HFF-Myc (cell line): ENCODE measurements at regions not wholly inside any gene's neighbourhood (a gene's known extent, or its start where the extent isn't known, plus 50 kb on each side); places are given as distances from the start of the nearest gene placed in this dataset.

Source experiments
- DNase-seq: peaks from one replicate; pipeline ENCODE4 v3.0.0-alpha.2; 2011; ENCODE audit warnings: low read depth; ENCODE audit errors: extremely low read depth
- H3K4me3 ChIP-seq: replicated peaks from 2 replicates; pipeline ENCODE4 v1.5.1; 2011; ENCODE audit warnings: low read depth, mild to moderate bottlenecking, control low read depth, low read length
- TF ChIP-seq, protein P1 (sequence below): IDR thresholded peaks from 2 replicates; pipeline ENCODE4 v1.5.1; 2012; ENCODE audit warnings: mild to moderate bottlenecking, low read depth, low read length, control low read depth; ENCODE audit errors: missing control alignments

DNA sequence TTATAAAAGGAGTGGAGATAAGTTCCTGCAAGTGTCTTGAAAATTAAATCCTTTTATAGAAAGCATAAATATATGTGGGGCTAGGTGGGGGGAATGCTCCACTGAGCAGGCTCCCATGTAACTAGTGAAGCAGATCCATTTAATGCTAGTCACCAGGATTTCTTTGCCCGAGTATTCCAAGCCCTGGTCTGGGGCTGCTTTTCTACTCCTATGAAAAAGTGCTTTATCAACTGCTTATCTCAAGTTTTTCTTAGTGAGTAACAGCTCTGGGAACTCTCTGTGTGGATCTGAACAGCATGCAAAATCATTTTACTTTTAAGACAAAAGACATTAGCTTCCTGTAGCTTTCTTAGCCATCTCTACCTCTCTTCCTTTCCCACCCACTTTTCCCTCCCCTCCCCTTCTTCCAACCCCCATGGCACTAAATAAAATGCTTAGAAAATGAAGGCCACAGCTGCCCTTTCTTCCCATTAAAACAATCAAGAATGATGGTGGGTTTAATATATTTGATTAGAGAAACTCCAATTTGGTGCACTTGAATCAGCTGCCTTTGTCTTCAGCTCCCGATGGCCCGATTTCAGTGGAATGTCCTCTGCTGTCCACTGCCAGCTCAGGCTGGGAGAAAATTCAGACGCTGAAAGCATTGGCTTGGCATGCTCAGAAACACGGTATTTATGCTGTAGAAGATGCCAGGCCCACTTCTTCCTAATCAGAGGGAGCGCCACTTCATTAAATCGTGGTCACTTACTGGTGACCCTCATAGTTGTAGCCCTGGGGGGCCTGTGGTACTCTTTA, 475.1 kb downstream of the FOXO1 start:
- no peak overlapping the region for H3K4me3 ChIP-seq
- no peak for DNase-seq
- TF ChIP-seq, protein P1, sequence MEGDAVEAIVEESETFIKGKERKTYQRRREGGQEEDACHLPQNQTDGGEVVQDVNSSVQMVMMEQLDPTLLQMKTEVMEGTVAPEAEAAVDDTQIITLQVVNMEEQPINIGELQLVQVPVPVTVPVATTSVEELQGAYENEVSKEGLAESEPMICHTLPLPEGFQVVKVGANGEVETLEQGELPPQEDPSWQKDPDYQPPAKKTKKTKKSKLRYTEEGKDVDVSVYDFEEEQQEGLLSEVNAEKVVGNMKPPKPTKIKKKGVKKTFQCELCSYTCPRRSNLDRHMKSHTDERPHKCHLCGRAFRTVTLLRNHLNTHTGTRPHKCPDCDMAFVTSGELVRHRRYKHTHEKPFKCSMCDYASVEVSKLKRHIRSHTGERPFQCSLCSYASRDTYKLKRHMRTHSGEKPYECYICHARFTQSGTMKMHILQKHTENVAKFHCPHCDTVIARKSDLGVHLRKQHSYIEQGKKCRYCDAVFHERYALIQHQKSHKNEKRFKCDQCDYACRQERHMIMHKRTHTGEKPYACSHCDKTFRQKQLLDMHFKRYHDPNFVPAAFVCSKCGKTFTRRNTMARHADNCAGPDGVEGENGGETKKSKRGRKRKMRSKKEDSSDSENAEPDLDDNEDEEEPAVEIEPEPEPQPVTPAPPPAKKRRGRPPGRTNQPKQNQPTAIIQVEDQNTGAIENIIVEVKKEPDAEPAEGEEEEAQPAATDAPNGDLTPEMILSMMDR, result no peak

DNA sequence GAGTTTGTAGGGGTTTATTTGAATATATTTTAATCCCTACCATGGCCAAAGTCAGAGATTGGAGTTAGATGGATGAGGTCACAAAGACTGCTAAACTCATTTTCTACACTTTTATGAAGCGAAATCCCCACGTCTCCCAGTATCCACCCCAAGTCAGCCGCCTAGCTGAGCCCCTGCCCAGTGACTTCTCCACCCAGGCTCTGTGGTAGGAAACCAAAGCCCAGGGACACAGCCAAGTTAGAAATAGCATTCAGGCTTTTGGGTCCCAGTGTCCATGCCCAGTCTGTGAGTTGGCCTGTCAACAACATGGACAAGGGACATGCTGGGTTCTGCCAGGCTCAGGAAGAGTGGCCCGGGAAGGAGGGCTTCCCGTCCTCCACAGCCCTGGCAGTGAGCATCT, 474.0 kb downstream of the FOXO1 start:
- H3K4me3 ChIP-seq, result no peak overlapping the region
- TF ChIP-seq, protein P1, result no peak
- no peak for DNase-seq

DNA sequence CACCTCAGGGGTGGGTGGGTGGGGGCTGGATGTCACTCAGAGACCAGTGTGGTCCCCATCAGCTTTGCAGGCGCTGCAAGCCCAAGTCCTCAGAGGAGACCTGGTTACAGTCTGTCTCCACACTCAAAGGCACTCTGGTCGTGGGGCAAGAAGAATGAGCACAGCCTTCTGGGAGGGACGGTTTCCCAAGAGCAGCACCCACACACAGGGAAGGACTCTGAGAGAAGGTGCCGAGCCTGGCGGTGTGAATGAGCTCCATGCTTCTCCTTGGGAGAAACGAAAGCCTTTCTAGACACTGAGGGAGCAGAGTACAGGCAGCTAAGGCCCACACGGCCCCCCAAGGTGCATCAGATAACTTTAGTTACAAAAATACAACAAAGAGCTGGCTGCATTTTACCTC, 473.6 kb downstream of the FOXO1 start:
- TF ChIP-seq, protein P1, result no peak
- H3K4me3 ChIP-seq, result no peak overlapping the region
- no peak for DNase-seq

DNA sequence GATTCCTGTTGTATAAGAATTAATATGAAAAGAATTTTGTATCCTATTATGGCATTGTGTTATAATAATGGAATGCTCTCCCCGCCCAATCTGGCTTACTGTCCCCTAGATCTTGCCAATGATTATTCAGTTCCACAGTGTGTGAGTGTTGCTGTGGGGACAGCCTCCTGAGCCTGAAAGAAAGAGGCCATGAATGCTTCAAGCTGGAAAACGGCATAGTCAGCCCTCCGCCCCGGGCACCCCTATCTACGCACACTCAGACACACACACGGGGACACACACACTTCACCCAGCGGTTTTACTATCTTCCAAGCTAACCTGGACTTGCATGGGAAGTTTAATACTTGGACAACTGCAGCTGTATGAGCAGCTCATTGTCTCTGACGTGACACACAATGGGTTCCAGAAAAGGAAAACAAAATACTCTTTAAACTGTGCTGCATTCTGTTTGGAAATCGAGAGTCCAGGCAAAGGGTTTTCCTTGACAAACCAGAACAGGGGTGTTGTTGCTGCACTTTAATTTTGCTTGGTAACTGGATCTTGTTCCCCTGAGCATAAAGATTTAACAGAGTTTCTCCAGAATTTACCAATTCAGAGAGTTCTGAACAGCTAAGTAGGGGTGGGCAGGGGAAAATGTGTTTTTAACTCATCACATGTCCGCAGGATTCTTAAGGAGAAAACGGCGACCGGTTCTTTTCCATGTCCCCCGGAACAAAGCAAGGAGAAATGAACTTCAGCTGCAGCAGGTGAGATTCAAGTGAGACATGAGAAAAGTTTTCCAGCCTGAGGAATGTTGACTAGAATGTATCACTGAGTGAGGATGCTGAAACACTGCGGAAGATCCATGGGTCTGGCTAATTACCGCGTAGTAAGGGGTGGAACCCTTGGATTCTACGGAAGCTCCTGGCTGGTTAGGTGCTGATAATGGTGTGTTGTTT, 472.9 kb downstream of the FOXO1 start:
- H3K4me3 ChIP-seq, result no peak overlapping the region
- TF ChIP-seq, protein P1, result no peak
- no peak for DNase-seq

DNA sequence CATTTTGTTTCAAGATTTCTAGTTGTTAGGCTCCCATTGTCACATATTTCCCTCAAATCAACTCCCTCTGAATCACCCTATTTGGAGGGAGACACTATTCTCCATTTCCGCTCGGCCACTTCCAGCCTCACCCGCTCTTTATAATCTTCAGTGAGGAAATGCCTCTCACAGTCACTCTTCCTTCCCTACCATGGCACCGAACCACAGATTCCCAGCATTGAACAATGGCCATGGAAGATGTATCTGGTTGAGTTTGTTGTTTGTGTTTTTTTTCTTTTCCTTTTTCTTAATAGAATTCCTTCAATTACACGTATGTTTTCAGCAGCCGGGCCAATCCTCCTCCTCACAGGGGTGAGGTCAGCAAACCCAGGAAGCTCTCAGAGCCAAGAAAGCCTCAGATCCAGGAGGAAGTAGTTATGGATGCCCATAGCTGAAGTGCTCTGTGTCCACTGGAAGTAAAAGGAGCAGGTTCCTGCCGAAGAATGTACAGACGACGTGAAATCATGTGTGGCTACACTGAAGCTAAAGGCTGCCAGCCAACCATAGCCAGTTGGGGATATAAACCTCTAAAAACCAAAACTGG, 472.1 kb downstream of the FOXO1 start:
- DNase-seq, result no peak
- TF ChIP-seq, protein P1, result no peak
- H3K4me3 ChIP-seq, result no peak overlapping the region

DNA sequence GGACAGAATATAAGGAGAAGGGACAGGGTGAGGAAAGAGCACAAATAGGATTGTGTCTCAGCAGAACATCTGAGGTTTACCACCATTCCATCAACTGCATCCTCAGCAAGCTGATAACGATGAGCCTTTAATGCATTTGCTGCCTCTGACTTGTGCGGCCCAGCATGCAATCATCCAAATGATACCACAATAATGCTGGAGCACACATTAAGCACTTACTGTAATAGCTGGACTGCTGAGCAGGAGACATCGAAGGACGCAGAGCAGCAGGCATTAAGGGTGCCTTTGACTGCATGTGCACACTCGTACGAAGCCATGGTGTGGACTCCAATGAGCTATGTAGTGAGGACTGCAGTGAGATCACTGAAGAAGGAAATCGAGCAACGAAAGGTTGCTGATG, 469.4 kb downstream of the FOXO1 start:
- TF ChIP-seq, protein P1, result no peak
- no peak for DNase-seq

More for the DNA sequence above, 469.4 kb downstream of the FOXO1 start:
- H3K4me3 ChIP-seq, result no peak overlapping the region
